ENCODE measurements at regions not wholly inside any gene's neighbourhood (a gene's known extent, or its start where the extent isn't known, plus 50 kb on each side); places are given as distances from the start of the nearest gene placed in this dataset.

- TF ChIP-seq POLR2AphosphoS5 (IDR thresholded peaks at IDR 0.05) (no peak), POLR2A (IDR thresholded peaks at IDR 0.05) (no peak)
Measured at GRCh38 chr5:105134328-105134727, 1571.7 kb upstream of the NUDT12 start.
